Caki2 (cell line): ENCODE measurements at regions not wholly inside any gene's neighbourhood (a gene's known extent, or its start where the extent isn't known, plus 50 kb on each side); places are given as distances from the start of the nearest gene placed in this dataset.
"Not testable (repeated sequence)": the region's sequence is repeated elsewhere in the genome, so short reads cannot be mapped to it uniquely, and the experiment has no call there.

ENCODE experiments used
- DNase-seq: peaks from one replicate; pipeline ENCODE4 v3.0.0-alpha.2; 2015; ENCODE audit warnings: low read depth
- in situ Hi-C: cut with HindIII; loops from 2 replicates; pipeline ENCODE4 v1.10.0; 2016; ENCODE audit warnings: low sequenced_read_pairs, low pct_unique_long_range_greater_than_20kb, mixed read lengths

- no peak for DNase-seq
- in situ Hi-C loops: no loop called here
Measured at GRCh38 chr6:112600168-112600567, 253.0 kb downstream of the RFPL4B start.

- in situ Hi-C loops: no loop called here
- DNase-seq: no peak
Measured at GRCh38 chr6:112603726-112604125, 256.6 kb downstream of the RFPL4B start.

GRCh38 chr6:112606656-112607435, 259.7 kb downstream of the RFPL4B start:
- in situ Hi-C loops: no loop called here

GRCh38 chr6:112608925-112609324, 261.8 kb downstream of the RFPL4B start:
- DNase-seq, in situ Hi-C loops: not testable (repeated sequence)

More at GRCh38 chr6:112606656-112607435, 259.7 kb downstream of the RFPL4B start:
- DNase-seq: no peak

GRCh38 chr6:112613410-112613809, 266.3 kb downstream of the RFPL4B start:
- in situ Hi-C loops: no loop called here
- no peak for DNase-seq

- in situ Hi-C loops: no loop called here
- DNase-seq: no peak
Measured at GRCh38 chr6:112618849-112619248, 271.7 kb downstream of the RFPL4B start.

- DNase-seq: no peak
Measured at GRCh38 chr6:112620812-112621569, 273.9 kb downstream of the RFPL4B start.

GRCh38 chr6:112622036-112622435, 274.9 kb downstream of the RFPL4B start:
- DNase-seq: no peak
- in situ Hi-C loops: no loop called here

More at GRCh38 chr6:112620812-112621569, 273.9 kb downstream of the RFPL4B start:
- in situ Hi-C loops: no loop called here

- peak; percentile 70 for DNase-seq
Measured at GRCh38 chr6:112626468-112627082, 279.4 kb downstream of the RFPL4B start.

GRCh38 chr6:112634376-112634775, 287.2 kb downstream of the RFPL4B start:
- no peak for DNase-seq
- in situ Hi-C loops: no loop called here

More at GRCh38 chr6:112626468-112627082, 279.4 kb downstream of the RFPL4B start:
- in situ Hi-C loops: no loop called here

- in situ Hi-C loops: no loop called here
- no peak for DNase-seq
Measured at GRCh38 chr6:112636650-112637262, 289.6 kb downstream of the RFPL4B start.

- in situ Hi-C loops: no loop called here
- DNase-seq: no peak
Measured at GRCh38 chr6:112639391-112639831, 292.3 kb downstream of the RFPL4B start.

- in situ Hi-C loops: no loop called here
- DNase-seq: peak; percentile 61
Measured at GRCh38 chr6:112640891-112641290, 293.8 kb downstream of the RFPL4B start.

GRCh38 chr6:112649853-112650252, 302.7 kb downstream of the RFPL4B start:
- in situ Hi-C loops: no loop called here
- no peak for DNase-seq

- in situ Hi-C loops: no loop called here
- DNase-seq: no peak
Measured at GRCh38 chr6:112651239-112651638, 304.1 kb downstream of the RFPL4B start.

GRCh38 chr6:112659912-112660311, 312.8 kb downstream of the RFPL4B start:
- no peak for DNase-seq
- in situ Hi-C loops: no loop called here

GRCh38 chr6:112660626-112661025, 313.5 kb downstream of the RFPL4B start:
- no peak for DNase-seq
- in situ Hi-C loops: no loop called here

GRCh38 chr6:112663698-112664097, 316.6 kb downstream of the RFPL4B start:
- in situ Hi-C loops: no loop called here
- DNase-seq: no peak

- DNase-seq: no peak
- in situ Hi-C loops: no loop called here
Measured at GRCh38 chr6:112665114-112665513, 318.0 kb downstream of the RFPL4B start.
